ENCODE measurements at regions not wholly inside any gene's neighbourhood (a gene's known extent, or its start where the extent isn't known, plus 50 kb on each side); places are given as distances from the start of the nearest gene placed in this dataset.

- TF ChIP-seq EP300 (IDR thresholded peaks at IDR 0.05) (no peak), POLR2AphosphoS5 (IDR thresholded peaks at IDR 0.05) (no peak), CTCF (IDR thresholded peaks at IDR 0.05) (no peak), POLR2A (IDR thresholded peaks at IDR 0.05) (no peak)
Observed at GRCh38 chr7:145265180-145265579, 429.3 kb upstream of the TPK1 start.

Data from sigmoid colon (tissue), 4 donors.